AG04449 (cell line): ENCODE measurements at regions not wholly inside any gene's neighbourhood (a gene's known extent, or its start where the extent isn't known, plus 50 kb on each side); places are given as distances from the start of the nearest gene placed in this dataset.
"Not testable (repeated sequence)": the region's sequence is repeated elsewhere in the genome, so short reads cannot be mapped to it uniquely, and the experiment has no call there.

Experiments
- CTCF ChIA-PET: fragments of 350-600 bp; formaldehyde crosslinking; extraction: SDS; loops from one replicate; lab custom pipeline; 2021; ENCODE audit warnings: antibody characterized with exemption; lab: Yijun Ruan, JAX
- POLR2A ChIA-PET: fragments of 400-600, 350-600 bp; formaldehyde crosslinking; extraction: SDS; loops from one replicate; lab custom pipeline; 2020; ENCODE audit warnings: antibody characterized with exemption, inconsistent platforms; lab: Yijun Ruan, JAX
- DNase-seq: peaks from one replicate; pipeline ENCODE4 v3.0.0-alpha.2; 2010; ENCODE audit warnings: low read depth, low spot score
- H3K4me3 ChIP-seq: 2 replicates; pipeline ENCODE4 v1.5.1; 2011; ENCODE audit warnings: low read depth, mild to moderate bottlenecking, control low read depth, low read length
- TF ChIP-seq, protein P1 (sequence below): IDR thresholded peaks from one replicate; pipeline ENCODE4 v1.5.1; 2011; ENCODE audit warnings: mild to moderate bottlenecking, moderate library complexity, low read length, control low read depth, inconsistent platforms; ENCODE audit not compliant: insufficient read depth; ENCODE audit errors: missing control alignments

DNA sequence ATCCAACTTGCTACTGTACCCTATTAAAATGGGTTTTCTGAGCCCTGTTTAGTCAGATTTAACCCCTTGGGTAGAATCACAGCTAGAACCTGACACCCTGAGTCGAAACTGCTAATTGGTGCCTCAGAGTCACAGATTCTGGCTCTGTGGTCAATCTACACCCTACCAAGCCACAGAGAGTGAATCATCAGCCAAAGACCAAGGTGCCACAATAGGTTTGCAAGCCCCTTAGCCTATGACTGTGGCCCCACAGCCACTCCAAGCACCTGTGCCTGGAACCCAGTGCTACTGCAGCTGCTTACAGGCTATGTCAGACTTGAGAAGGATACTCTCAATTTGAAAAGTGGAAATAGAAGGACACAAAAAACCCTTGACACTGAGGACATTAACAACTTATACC, 202.8 kb upstream of the KCND2 start:
- POLR2A ChIA-PET = no interaction called here
- no peak overlapping the region for H3K4me3 ChIP-seq
- CTCF ChIA-PET = no interaction called here
- TF ChIP-seq, protein P1, sequence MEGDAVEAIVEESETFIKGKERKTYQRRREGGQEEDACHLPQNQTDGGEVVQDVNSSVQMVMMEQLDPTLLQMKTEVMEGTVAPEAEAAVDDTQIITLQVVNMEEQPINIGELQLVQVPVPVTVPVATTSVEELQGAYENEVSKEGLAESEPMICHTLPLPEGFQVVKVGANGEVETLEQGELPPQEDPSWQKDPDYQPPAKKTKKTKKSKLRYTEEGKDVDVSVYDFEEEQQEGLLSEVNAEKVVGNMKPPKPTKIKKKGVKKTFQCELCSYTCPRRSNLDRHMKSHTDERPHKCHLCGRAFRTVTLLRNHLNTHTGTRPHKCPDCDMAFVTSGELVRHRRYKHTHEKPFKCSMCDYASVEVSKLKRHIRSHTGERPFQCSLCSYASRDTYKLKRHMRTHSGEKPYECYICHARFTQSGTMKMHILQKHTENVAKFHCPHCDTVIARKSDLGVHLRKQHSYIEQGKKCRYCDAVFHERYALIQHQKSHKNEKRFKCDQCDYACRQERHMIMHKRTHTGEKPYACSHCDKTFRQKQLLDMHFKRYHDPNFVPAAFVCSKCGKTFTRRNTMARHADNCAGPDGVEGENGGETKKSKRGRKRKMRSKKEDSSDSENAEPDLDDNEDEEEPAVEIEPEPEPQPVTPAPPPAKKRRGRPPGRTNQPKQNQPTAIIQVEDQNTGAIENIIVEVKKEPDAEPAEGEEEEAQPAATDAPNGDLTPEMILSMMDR = no peak
- no peak for DNase-seq

DNA sequence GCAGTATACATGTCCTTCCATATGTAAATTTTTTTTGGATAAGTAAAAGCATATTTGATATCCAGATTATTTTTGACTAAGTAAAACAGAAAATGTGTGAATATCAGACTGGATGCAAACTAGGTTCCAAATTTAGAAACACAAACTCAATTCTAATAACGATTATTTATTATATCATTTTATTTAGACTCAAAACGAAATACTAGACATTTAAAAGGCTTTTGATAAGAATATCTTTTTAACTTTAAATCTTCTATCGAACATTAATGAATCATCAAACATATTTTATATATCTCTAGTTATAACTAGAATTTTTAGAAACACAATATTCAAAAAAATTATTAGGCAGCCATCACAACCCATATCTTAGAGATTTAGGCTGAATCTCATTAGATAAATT, 195.2 kb upstream of the KCND2 start:
- TF ChIP-seq, protein P1 = no peak
- no peak overlapping the region for H3K4me3 ChIP-seq
- ChIA-PET POLR2A (no interaction called here), CTCF (no interaction called here)
- DNase-seq = no peak

DNA sequence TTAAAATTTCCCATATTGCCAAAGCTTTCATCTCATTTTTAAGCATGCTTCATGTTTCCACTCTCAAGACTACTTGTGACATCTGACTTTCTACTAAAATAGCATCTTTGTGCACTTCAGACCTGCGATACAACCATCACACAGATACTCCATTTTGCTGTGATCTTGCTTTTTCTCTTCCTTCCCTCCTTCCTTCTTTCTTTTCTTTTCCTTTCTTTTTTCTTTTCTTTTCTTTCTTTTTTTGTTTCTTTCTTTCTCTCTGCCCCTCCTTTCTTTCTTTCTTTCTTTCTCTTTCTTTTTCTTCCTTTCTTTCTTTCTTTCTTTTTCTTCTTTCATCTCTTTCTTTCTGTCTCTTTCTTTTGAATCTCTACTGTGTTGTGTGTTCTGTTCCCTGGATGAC, 194.0 kb upstream of the KCND2 start:
- TF ChIP-seq, protein P1 = no peak
- CTCF ChIA-PET = no interaction called here
- POLR2A ChIA-PET = no interaction called here
- DNase-seq = no peak
- H3K4me3 ChIP-seq = no peak overlapping the region

DNA sequence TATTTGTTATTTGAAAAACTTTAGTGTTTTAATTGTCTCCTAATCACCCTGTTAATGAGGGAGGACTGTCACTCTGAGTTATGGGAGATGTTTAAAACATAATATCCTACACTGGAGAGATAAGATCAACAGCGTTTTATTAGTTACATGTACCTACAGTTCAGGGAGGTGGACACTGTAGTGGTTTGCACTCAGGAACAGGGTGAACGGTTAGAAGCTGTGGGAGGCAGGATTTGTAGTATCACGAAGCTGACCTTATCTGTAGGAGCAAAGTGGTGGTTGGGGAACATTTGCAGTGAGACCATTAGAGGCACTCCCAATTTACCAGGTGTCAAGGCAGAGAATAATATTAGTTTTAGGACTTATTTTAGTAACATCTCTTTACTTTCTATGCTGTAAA, 193.3 kb upstream of the KCND2 start:
- no peak for DNase-seq
- ChIA-PET POLR2A (no interaction called here), CTCF (no interaction called here)
- H3K4me3 ChIP-seq = no peak overlapping the region
- TF ChIP-seq, protein P1 = no peak

DNA sequence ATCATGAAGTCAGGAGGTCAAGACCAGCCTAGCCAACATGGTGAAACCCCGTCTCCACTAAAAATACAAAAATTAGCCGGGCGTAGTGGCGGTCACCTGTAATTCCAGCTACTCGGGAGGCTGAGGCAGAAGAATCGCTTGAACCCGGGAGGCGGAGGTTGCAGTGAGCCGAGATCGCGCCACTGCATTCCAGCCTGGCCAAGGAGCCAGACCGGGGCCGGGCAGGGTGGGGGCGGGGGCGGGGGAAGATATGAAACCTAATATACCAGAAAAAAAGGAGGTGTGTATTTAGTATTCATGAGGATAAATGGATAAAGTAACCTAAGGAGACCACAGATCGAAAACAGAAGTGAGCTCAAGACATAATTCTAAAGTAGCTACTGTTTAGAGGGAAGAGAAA, 186.5 kb upstream of the KCND2 start:
- POLR2A ChIA-PET, CTCF ChIA-PET, DNase-seq, H3K4me3 ChIP-seq: not testable (repeated sequence)

DNA sequence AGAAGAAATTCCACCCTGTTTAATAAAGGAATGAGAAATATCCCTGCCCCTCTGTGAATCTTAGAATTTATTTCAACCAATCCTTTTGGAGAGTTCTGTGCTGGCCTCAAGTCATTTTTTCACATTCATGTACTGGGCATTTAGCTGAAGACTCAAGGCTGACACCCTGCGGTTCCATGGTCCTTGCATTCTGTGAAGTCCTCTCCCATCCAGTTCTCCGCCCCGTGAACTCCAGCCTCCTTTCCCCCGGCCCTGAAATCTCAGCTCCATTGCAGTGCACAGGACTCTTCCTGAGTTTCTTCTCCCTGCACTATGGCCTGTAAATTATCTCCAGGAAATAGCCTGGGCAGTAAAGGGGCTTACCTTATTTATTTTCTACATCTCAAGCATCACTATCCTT, 183.0 kb upstream of the KCND2 start:
- TF ChIP-seq, protein P1 = peak; percentile 7
- ChIA-PET CTCF (no interaction called here), POLR2A (interaction anchor here (0.6 kb wide), 1 partner anchor 887 kb away, joined by 3 read pairs; no protein-coding TSS in a partner anchor)
- no peak overlapping the region for H3K4me3 ChIP-seq
- no peak for DNase-seq

DNA sequence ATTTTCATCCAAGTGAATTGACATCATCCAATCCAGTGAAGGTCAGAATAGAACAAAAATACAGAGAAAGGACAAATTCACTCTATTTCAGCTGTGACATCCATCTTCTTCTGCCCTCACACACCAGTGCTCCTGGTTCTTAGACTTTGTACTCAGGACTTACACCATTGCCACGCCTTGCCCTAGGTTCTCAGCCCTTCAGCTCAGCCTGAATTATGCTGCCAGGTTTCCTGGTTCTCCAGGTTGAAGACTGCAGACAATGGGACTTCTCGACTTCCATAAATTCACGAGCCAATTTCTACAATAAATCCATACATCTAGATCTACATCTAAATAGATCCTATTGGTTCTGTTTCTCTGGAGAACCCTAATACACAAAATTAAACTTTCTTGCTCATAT, 181.2 kb upstream of the KCND2 start:
- DNase-seq = no peak
- no peak overlapping the region for H3K4me3 ChIP-seq
- ChIA-PET CTCF (no interaction called here), POLR2A (no interaction called here)
- TF ChIP-seq, protein P1 = no peak
